Stomach (tissue), 8 donors: ENCODE measurements at regions not wholly inside any gene's neighbourhood (a gene's known extent, or its start where the extent isn't known, plus 50 kb on each side); places are given as distances from the start of the nearest gene placed in this dataset.
"Not testable (repeated sequence)": the region's sequence is repeated elsewhere in the genome, so short reads cannot be mapped to it uniquely, and the experiment has no call there.

Experiments
- DNase-seq, 2 donors: peaks; one replicate each; pipeline versions ENCODE4 v3.0.0 to v3.0.0-alpha.2; 2013 to 2019
- H3K27ac ChIP-seq, 5 donors: fragments of 200-600 bp in 4 of 5; sonication (generic) in 4 of 5; one replicate each; pipeline ENCODE4 v1.5.1; 2013 to 2019; ENCODE audit warnings: mild to moderate bottlenecking in 1 of 5, moderate library complexity in 1 of 5
- H3K27me3 ChIP-seq, 3 donors: fragments of 200-600 bp; sonication (generic); one replicate each; pipeline ENCODE4 v1.5.1; 2017 to 2019; ENCODE audit warnings: mixed run types in 1 of 3
- H3K36me3 ChIP-seq, 4 donors: fragments of 200-600 bp; sonication (generic); 1 replicate in 3 of 4; 2 replicates in 1 of 4; pipeline ENCODE4 v1.5.1; 2016 to 2019
- H3K4me1 ChIP-seq, 4 donors: fragments of 200-600 bp; sonication (generic); one replicate each; pipeline ENCODE4 v1.5.1; 2016 to 2019
- H3K4me3 ChIP-seq, 4 donors: fragments of 200-600 bp; sonication (generic) in 3 of 4; one replicate each; pipeline ENCODE4 v1.5.1; 2016 to 2019; ENCODE audit warnings: mild to moderate bottlenecking in 1 of 4
- H3K9me3 ChIP-seq, 4 donors: fragments of 200-600 bp; sonication (generic); one replicate each; pipeline ENCODE4 v1.5.1; 2016 to 2019
- CTCF ChIP-seq, 7 experiments: fragments of 450-650 bp in 4 of 7; fragments of 200-600 bp in 3 of 7; sonication (generic) in 3 of 7; IDR thresholded peaks; one replicate each; pipeline ENCODE4 v1.5.1; 2016 to 2019; ENCODE audit warnings: antibody characterized with exemption in 7 of 7, control low read depth in 2 of 7, mild to moderate bottlenecking in 1 of 7
- EP300 ChIP-seq: sonication (generic); formaldehyde crosslinking; IDR thresholded peaks from one replicate; pipeline ENCODE4 v1.6.1; 2017; ENCODE audit warnings: antibody characterized with exemption
- POLR2A ChIP-seq, 4 donors: fragments of 450-650 bp; IDR thresholded peaks; one replicate each; pipeline ENCODE4 v1.6.1; 2016; ENCODE audit warnings: antibody characterized with exemption in 4 of 4, control low read depth in 2 of 4, mild to moderate bottlenecking in 1 of 4, moderate library complexity in 1 of 4
- POLR2AphosphoS5 ChIP-seq, 3 donors: sonication (generic); formaldehyde crosslinking; IDR thresholded peaks; one replicate each; pipeline ENCODE4 v1.6.1; 2016; ENCODE audit warnings: antibody characterized with exemption in 3 of 3
- WGBS, 5 donors: extraction: QIAGEN DNeasy Blood & Tissue Kit in 3 of 5; methylation state at CpG; one replicate each; pipeline versions ENCODE4 v1.1.5 to v1.1.7; 2013 to 2018; 5-methylcytosine and 5-hydroxymethylcytosine counted together
- intact Hi-C: fragments of 100-400 bp; cut with DNase I; formaldehyde crosslinking; loops from one replicate; pipeline ENCODE4 v1.15.1; 2023; ENCODE audit warnings: low total_unique reads
- donor health status: healthy with polysubstance abuse.
- donor health status: Bipolar disorder and iron deficiency.
- donor health status: healthy.

- 74 to 91% (median 86%) methylated on average over 3 of the region's 3 CpGs for WGBS, 5 donors
- TF ChIP-seq EP300: no peak
- no peak for TF ChIP-seq POLR2A (IDR thresholded peaks at IDR 0.05)
- no peak for TF ChIP-seq CTCF (IDR thresholded peaks at IDR 0.05)
- TF ChIP-seq POLR2AphosphoS5 (IDR thresholded peaks at IDR 0.05): no peak
- no peak overlapping the region for H3K4me3 ChIP-seq
- H3K27me3 ChIP-seq: no peaks in the 10 kb centered on the region
- H3K4me1 ChIP-seq: peaks cover 0 to 4% (median 0%) of the 10 kb centered on the region in 4 donors
- peaks cover 0 to 14% (median 3%) of the 10 kb centered on the region in 4 donors for H3K36me3 ChIP-seq
- no peaks in the 10 kb centered on the region for H3K9me3 ChIP-seq
- intact Hi-C loops: no loop called here
- DNase-seq: no peak
- H3K27ac ChIP-seq: no peak overlapping the region
Measured at GRCh38 chr7:66460921-66461361, 167.7 kb upstream of the KCTD7 start.

GRCh38 chr7:66461397-66461796 lies 167.3 kb upstream of the KCTD7 start:
- intact Hi-C loops, H3K27me3 ChIP-seq, H3K27ac ChIP-seq, DNase-seq, H3K9me3 ChIP-seq, H3K4me3 ChIP-seq, H3K4me1 ChIP-seq: not testable (repeated sequence)
- peaks cover 0 to 14% (median 3%) of the 10 kb centered on the region in 4 donors for H3K36me3 ChIP-seq
- 96 to 98% (median 97%) methylated on average over 4 of the region's 4 CpGs for WGBS, 5 donors

- H3K4me1 ChIP-seq, H3K27me3 ChIP-seq, DNase-seq, H3K4me3 ChIP-seq, H3K9me3 ChIP-seq, intact Hi-C loops, H3K27ac ChIP-seq: not testable (repeated sequence)
- WGBS, 5 donors: 92 to 100% (median 96%) methylated on average over 4 of the region's 4 CpGs
- H3K36me3 ChIP-seq: peaks cover 0 to 14% (median 3%) of the 10 kb centered on the region in 4 donors
Measured at GRCh38 chr7:66462831-66463230, 165.8 kb upstream of the KCTD7 start.

GRCh38 chr7:66464059-66464458 lies 164.6 kb upstream of the KCTD7 start:
- TF ChIP-seq POLR2A (IDR thresholded peaks at IDR 0.05): no peak
- no peak for TF ChIP-seq POLR2AphosphoS5 (IDR thresholded peaks at IDR 0.05)
- TF ChIP-seq EP300: no peak
- TF ChIP-seq CTCF (IDR thresholded peaks at IDR 0.05): no peak
- Histone ChIP-seq H3K9me3 (no peaks in the 10 kb centered on the region), H3K27me3 (no peaks in the 10 kb centered on the region), H3K4me1 (peaks cover 0 to 4% (median 0%) of the 10 kb centered on the region in 4 donors), H3K27ac (no peak overlapping the region), H3K36me3 (peaks cover 0 to 14% (median 3%) of the 10 kb centered on the region in 4 donors), H3K4me3 (no peak overlapping the region)
- intact Hi-C loops: no loop called here
- DNase-seq: no peak
- WGBS, 5 donors: 90 to 98% (median 94%) methylated on average over 6 of the region's 6 CpGs

GRCh38 chr7:66466081-66466600 lies 162.5 kb upstream of the KCTD7 start:
- peaks cover 0 to 14% (median 3%) of the 10 kb centered on the region in 4 donors for H3K36me3 ChIP-seq
- no peak overlapping the region for H3K4me3 ChIP-seq
- DNase-seq: no peak
- no peaks in the 10 kb centered on the region for H3K4me1 ChIP-seq
- 94 to 96% (median 95%) methylated on average over 8 of the region's 8 CpGs for WGBS, 5 donors
- intact Hi-C loops: no loop called here
- no peaks in the 10 kb centered on the region for H3K27me3 ChIP-seq
- TF ChIP-seq POLR2A (IDR thresholded peaks at IDR 0.05) (no peak), EP300 (no peak), CTCF (IDR thresholded peaks at IDR 0.05) (no peak), POLR2AphosphoS5 (IDR thresholded peaks at IDR 0.05) (no peak)
- no peak overlapping the region for H3K27ac ChIP-seq
- H3K9me3 ChIP-seq: no peaks in the 10 kb centered on the region
